Chondrocyte (in vitro differentiated cells): ENCODE measurements at regions not wholly inside any gene's neighbourhood (a gene's known extent, or its start where the extent isn't known, plus 50 kb on each side); places are given as distances from the start of the nearest gene placed in this dataset.
A peak's percentile ranks its signal among the peaks of the same experiment; 100 is the strongest.

Source experiments
- DNase-seq: peaks from one replicate; pipeline ENCODE4 v3.0.0; 2021; ENCODE audit warnings: mixed read lengths, low spot score
- H3K27ac Mint-ChIP-seq: one replicate; pipeline ENCODE4 v1.8.0; 2021; ENCODE audit warnings: mild to moderate bottlenecking, moderate library complexity, mixed read lengths; ENCODE audit not compliant: unreplicated experiment
- H3K27me3 Mint-ChIP-seq: 2 replicates; pipeline ENCODE4 v1.8.0; 2021; ENCODE audit warnings: low read depth, mixed read lengths
- H3K36me3 Mint-ChIP-seq: 2 replicates; pipeline ENCODE4 v1.8.0; 2021; ENCODE audit warnings: low read depth, mixed read lengths
- H3K4me1 Mint-ChIP-seq: 2 replicates; pipeline ENCODE4 v1.8.0; 2021; ENCODE audit warnings: low read depth, mild to moderate bottlenecking, mixed read lengths
- H3K4me3 Mint-ChIP-seq: one replicate; pipeline ENCODE4 v1.8.0; 2021; ENCODE audit warnings: mild to moderate bottlenecking, moderate library complexity, mixed read lengths; ENCODE audit not compliant: unreplicated experiment
- H3K9me3 Mint-ChIP-seq: 2 replicates; pipeline ENCODE4 v1.8.0; 2021; ENCODE audit warnings: low read depth, mixed read lengths
- TF ChIP-seq, protein P1 (sequence below): fragments of 200-600 bp; sonication (generic); IDR thresholded peaks from 2 replicates; pipeline ENCODE4 v1.5.0; 2021; ENCODE audit warnings: antibody characterized with exemption, mild to moderate bottlenecking, moderate library complexity

DNA sequence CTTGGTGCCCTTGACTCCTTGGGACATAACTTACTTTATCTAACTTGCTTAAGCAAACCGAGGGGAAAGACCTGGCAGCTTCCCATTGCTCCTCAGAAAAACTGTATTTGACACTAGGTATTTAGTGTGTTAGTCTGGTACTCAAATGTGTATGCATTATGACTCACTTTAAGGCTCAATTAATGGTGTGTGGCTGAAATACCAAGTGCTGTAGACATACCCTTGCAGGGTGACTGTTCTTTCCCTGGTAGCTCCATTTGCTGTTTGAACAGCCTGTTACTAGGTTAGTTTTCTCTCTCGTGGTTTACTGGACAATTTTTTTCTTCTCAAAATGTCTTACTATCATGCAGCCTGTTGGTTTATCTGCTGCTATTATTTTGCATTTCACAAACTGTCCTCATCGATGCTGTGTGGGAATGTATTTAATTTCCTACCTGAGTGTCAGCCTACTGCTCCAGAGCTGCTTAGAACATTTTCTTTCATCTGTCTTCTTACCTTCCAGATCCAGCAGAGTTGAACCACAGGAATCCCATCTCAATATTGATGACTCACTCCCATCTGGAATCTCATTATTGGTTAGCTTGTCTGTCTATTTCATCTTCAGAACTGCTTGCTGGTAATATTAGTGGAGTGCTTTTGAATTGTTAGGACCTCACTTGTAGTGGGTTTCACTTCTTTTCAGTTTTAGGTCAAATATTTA, 158.0 kb upstream of the FAT1 start:
- H3K27me3 Mint-ChIP-seq: no peaks in the 10 kb centered on the region
- H3K4me3 Mint-ChIP-seq: no peak overlapping the region
- TF ChIP-seq, protein P1, sequence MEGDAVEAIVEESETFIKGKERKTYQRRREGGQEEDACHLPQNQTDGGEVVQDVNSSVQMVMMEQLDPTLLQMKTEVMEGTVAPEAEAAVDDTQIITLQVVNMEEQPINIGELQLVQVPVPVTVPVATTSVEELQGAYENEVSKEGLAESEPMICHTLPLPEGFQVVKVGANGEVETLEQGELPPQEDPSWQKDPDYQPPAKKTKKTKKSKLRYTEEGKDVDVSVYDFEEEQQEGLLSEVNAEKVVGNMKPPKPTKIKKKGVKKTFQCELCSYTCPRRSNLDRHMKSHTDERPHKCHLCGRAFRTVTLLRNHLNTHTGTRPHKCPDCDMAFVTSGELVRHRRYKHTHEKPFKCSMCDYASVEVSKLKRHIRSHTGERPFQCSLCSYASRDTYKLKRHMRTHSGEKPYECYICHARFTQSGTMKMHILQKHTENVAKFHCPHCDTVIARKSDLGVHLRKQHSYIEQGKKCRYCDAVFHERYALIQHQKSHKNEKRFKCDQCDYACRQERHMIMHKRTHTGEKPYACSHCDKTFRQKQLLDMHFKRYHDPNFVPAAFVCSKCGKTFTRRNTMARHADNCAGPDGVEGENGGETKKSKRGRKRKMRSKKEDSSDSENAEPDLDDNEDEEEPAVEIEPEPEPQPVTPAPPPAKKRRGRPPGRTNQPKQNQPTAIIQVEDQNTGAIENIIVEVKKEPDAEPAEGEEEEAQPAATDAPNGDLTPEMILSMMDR: no peak
- H3K27ac Mint-ChIP-seq: peak overlapping the region; percentile 13
- H3K4me1 Mint-ChIP-seq: peaks cover 31% of the 10 kb centered on the region
- DNase-seq: no peak
- H3K9me3 Mint-ChIP-seq: no peaks in the 10 kb centered on the region
- no peaks in the 10 kb centered on the region for H3K36me3 Mint-ChIP-seq

- no peak for DNase-seq
- peaks cover 37% of the 10 kb centered on the region for H3K4me1 Mint-ChIP-seq
- no peak overlapping the region for H3K4me3 Mint-ChIP-seq
- no peaks in the 10 kb centered on the region for H3K9me3 Mint-ChIP-seq
- no peaks in the 10 kb centered on the region for H3K36me3 Mint-ChIP-seq
- TF ChIP-seq, protein P1: no peak
- H3K27me3 Mint-ChIP-seq: no peaks in the 10 kb centered on the region
- H3K27ac Mint-ChIP-seq: peak overlapping the region; percentile 13
Measured at GRCh38 chr4:186882293-186882692, 158.6 kb upstream of the FAT1 start.

- Mint-ChIP-seq H3K4me3 (no peak overlapping the region), H3K27me3 (no peaks in the 10 kb centered on the region), H3K4me1 (peaks cover 47% of the 10 kb centered on the region), H3K36me3 (no peaks in the 10 kb centered on the region), H3K9me3 (no peaks in the 10 kb centered on the region), H3K27ac (no peak overlapping the region)
- no peak for DNase-seq
- TF ChIP-seq, protein P1: no peak
Measured at GRCh38 chr4:186885289-186885688, 161.6 kb upstream of the FAT1 start.

DNA sequence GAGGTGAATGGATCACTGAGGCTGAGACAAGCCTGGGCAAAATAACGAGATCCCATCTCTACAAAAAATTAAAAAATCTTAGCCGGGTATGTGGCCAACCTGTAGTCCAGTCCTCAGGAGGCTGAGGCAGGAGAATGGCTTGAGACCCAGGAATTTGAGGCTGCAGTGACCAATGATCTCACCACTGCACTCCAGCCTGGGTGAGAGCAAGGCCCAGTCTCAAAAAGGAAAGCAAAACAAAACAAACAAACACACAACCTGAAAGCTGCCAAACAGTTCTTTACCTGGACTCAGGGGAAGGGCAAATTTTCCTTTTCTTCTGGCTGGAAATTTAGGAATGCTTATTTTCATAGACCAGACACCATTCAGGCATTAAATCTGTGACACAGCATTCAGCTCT, 163.1 kb upstream of the FAT1 start:
- Mint-ChIP-seq H3K27ac (no peak overlapping the region), H3K36me3 (no peaks in the 10 kb centered on the region), H3K27me3 (no peaks in the 10 kb centered on the region), H3K4me3 (peak overlapping the region; percentile 75), H3K9me3 (no peaks in the 10 kb centered on the region), H3K4me1 (peaks cover 42% of the 10 kb centered on the region)
- TF ChIP-seq, protein P1: no peak
- no peak for DNase-seq

- TF ChIP-seq, protein P1: no peak
- peak overlapping the region; percentile 75 for H3K4me3 Mint-ChIP-seq
- H3K36me3 Mint-ChIP-seq: no peaks in the 10 kb centered on the region
- no peak for DNase-seq
- H3K4me1 Mint-ChIP-seq: peaks cover 41% of the 10 kb centered on the region
- H3K9me3 Mint-ChIP-seq: no peaks in the 10 kb centered on the region
- H3K27me3 Mint-ChIP-seq: no peaks in the 10 kb centered on the region
- H3K27ac Mint-ChIP-seq: peak overlapping the region; percentile 20
Measured at GRCh38 chr4:186887291-186887700, 163.6 kb upstream of the FAT1 start.
